Hepatocyte (in vitro differentiated cells): ENCODE measurements at regions not wholly inside any gene's neighbourhood (a gene's known extent, or its start where the extent isn't known, plus 50 kb on each side); places are given as distances from the start of the nearest gene placed in this dataset.

Source experiments
- CTCF ChIP-seq: fragments of 200-600 bp; sonication (generic); IDR thresholded peaks from 2 replicates; pipeline ENCODE4 v1.5.1; 2016; ENCODE audit warnings: antibody characterized with exemption, mild to moderate bottlenecking; ENCODE audit not compliant: poor library complexity
- EZH2phosphoT487 ChIP-seq: fragments of 200-600 bp; sonication (generic); IDR thresholded peaks from one replicate; pipeline ENCODE4 v1.6.1; 2018; ENCODE audit warnings: antibody characterized with exemption, mild to moderate bottlenecking, low read depth, moderate library complexity; ENCODE audit not compliant: unreplicated experiment, severe bottlenecking

DNA sequence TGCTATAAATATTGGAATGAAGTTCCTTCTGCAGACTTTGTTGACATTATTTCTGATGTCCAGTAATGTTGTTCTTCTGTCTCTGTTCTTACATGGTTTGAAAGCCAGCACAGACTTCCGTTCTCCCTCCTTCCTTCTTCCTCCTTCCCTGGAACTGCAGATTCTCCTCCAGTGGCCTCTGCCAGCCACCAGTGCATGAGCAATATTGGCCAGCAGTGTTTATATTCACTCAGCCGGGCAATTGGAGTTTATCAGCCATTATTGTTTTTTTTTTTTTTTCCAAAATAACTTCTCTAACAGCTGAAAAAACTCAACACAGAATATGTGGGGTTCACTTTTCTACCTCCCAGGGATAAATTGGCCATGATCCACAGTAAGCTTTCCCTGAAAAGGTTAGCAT lies 86.8 kb downstream of the ADCYAP1 start:
- no peak for TF ChIP-seq CTCF
- TF ChIP-seq EZH2phosphoT487 = no peak
